K562 (cell line): ENCODE measurements at regions not wholly inside any gene's neighbourhood (a gene's known extent, or its start where the extent isn't known, plus 50 kb on each side); places are given as distances from the start of the nearest gene placed in this dataset.

Source experiments
- BCLAF1 ChIP-seq, 2 experiments: fragments of 450-650 bp in 1 of 2; IDR thresholded peaks; 2 replicates each; pipeline ENCODE4 v1.6.1; 2011 to 2017; ENCODE audit warnings: low read depth in 2 of 2, antibody characterized with exemption in 1 of 2, borderline replicate concordance in 1 of 2, low read length in 1 of 2, mild to moderate bottlenecking in 1 of 2, mixed read lengths in 1 of 2; ENCODE audit not compliant: control insufficient read depth in 1 of 2
- BHLHE40 ChIP-seq: IDR thresholded peaks from 2 replicates; pipeline ENCODE4 v1.6.1; 2011; ENCODE audit warnings: low read length, improper control_type of control experiment
- CHD2 ChIP-seq: IDR thresholded peaks from 2 replicates; pipeline ENCODE4 v1.6.1; 2011; ENCODE audit warnings: low read depth, low read length
- EP300 ChIP-seq: IDR thresholded peaks from 2 replicates; pipeline ENCODE4 v1.6.1; 2012; ENCODE audit warnings: low read length, improper control_type of control experiment
- NKRF ChIP-seq: fragments of 450-650 bp; IDR thresholded peaks from 2 replicates; pipeline ENCODE4 v1.6.1; 2016; ENCODE audit warnings: borderline replicate concordance
- REST ChIP-seq, 2 experiments: fragments of 450-650 bp; formaldehyde crosslinking in 1 of 2; IDR thresholded peaks; 2 replicates each; pipeline versions ENCODE4 v1.4.0 to v1.6.1; 2014 to 2020; ENCODE audit warnings: mild to moderate bottlenecking in 2 of 2, borderline replicate concordance in 1 of 2, low read depth in 1 of 2
- U2AF1 ChIP-seq: fragments of 200-400 bp; formaldehyde crosslinking; optimal IDR thresholded peaks from 2 replicates; pipeline ENCODE3; 2017; ENCODE audit warnings: mild to moderate bottlenecking, low read depth, low read length, moderate library complexity
- ZZZ3 ChIP-seq: fragments of 450-650 bp; IDR thresholded peaks from 2 replicates; pipeline ENCODE4 v1.6.1; 2016; ENCODE audit warnings: antibody characterized with exemption, mild to moderate bottlenecking, moderate library complexity

GRCh38 chr2:11102466-11102865 lies 52.8 kb upstream of the SLC66A3 start:
- no peak for TF ChIP-seq BHLHE40
- TF ChIP-seq BCLAF1 (IDR thresholded peaks at IDR 0.05; ENCODE audit: borderline replicate concordance in 1 of 2, control insufficient read depth in 1 of 2, low read depth in 2 of 2, low read length in 1 of 2): no peak
- no peak for TF ChIP-seq CHD2
- no peak for TF ChIP-seq ZZZ3
- no peak for TF ChIP-seq EP300
- TF ChIP-seq REST (IDR thresholded peaks at IDR 0.05; ENCODE audit: borderline replicate concordance): no peak
- no peak for TF ChIP-seq REST (CRISPR knock-in tag; IDR thresholded peaks at IDR 0.05; ENCODE audit: low read depth)
- TF ChIP-seq U2AF1: no peak
- no peak for TF ChIP-seq NKRF
